CD4-positive, alpha-beta T cell (primary cell): ENCODE measurements at regions not wholly inside any gene's neighbourhood (a gene's known extent, or its start where the extent isn't known, plus 50 kb on each side); places are given as distances from the start of the nearest gene placed in this dataset.

Experiments
- ATAC-seq: fragments of 200-7000 bp; cut with Tn5 transposase; one replicate; pipeline ENCODE4 v1.10.0; 2022; ENCODE audit warnings: mild to moderate bottlenecking; ENCODE audit not compliant: poor library complexity
- CTCF ChIA-PET: fragments of 350-600 bp; sonication (Branson Sonifier 250); formaldehyde crosslinking; loops from one replicate; lab custom pipeline; 2021; ENCODE audit warnings: antibody characterized with exemption, inconsistent platforms; lab: Charles Lee
- POLR2A ChIA-PET: fragments of 350-600 bp; sonication (Branson Sonifier 250); formaldehyde crosslinking; loops from one replicate; lab custom pipeline; 2021; ENCODE audit warnings: antibody characterized with exemption, inconsistent platforms; lab: Charles Lee
- DNase-seq, 14 experiments: peaks; one replicate each; pipeline ENCODE4 v3.0.0-alpha.2; 2013 to 2020; ENCODE audit warnings: mixed read lengths in 2 of 14
- H3K27ac ChIP-seq, 2 donors: one replicate each; pipeline versions ENCODE4 v1.5.1 to v1.7.0; 2013; ENCODE audit warnings: low read length in 2 of 2, low read depth in 1 of 2, mild to moderate bottlenecking in 1 of 2
- H3K27me3 ChIP-seq, 2 experiments: 1 replicate in 1 of 2; 2 replicates in 1 of 2; pipeline versions ENCODE4 v1.6.1 to v1.7.0; 2013; ENCODE audit warnings: low read length in 2 of 2, control low read depth in 1 of 2, mild to moderate bottlenecking in 1 of 2, moderate library complexity in 1 of 2; ENCODE audit not compliant: insufficient read depth in 2 of 2, control insufficient read depth in 1 of 2
- H3K36me3 ChIP-seq: one replicate; pipeline ENCODE4 v1.6.1; 2013; ENCODE audit warnings: low read length, control low read depth; ENCODE audit not compliant: insufficient read depth
- H3K4me1 ChIP-seq: one replicate; pipeline ENCODE4 v1.6.1; 2013; ENCODE audit warnings: low read length, control low read depth; ENCODE audit not compliant: insufficient read depth
- H3K4me3 ChIP-seq: one replicate; pipeline ENCODE4 v1.5.1; 2013; ENCODE audit warnings: mild to moderate bottlenecking, low read length, moderate library complexity
- H3K9me3 ChIP-seq, 2 experiments: 1 replicate in 1 of 2; 2 replicates in 1 of 2; pipeline versions ENCODE4 v1.6.1 to v1.7.0; 2013; ENCODE audit warnings: low read length in 2 of 2, mild to moderate bottlenecking in 2 of 2, control low read depth in 1 of 2, moderate library complexity in 1 of 2; ENCODE audit not compliant: control insufficient read depth in 1 of 2, insufficient read depth in 1 of 2
- H3K27ac Mint-ChIP-seq: one replicate; pipeline ENCODE4 v1.8.0; 2020; ENCODE audit warnings: mixed read lengths
- H3K27me3 Mint-ChIP-seq: one replicate; pipeline ENCODE4 v1.8.0; 2021; ENCODE audit warnings: mixed read lengths
- H3K36me3 Mint-ChIP-seq: one replicate; pipeline ENCODE4 v1.8.0; 2021; ENCODE audit warnings: low read depth, mixed read lengths
- H3K4me1 Mint-ChIP-seq: one replicate; pipeline ENCODE4 v1.8.0; 2021; ENCODE audit warnings: low read depth, mixed read lengths
- H3K4me3 Mint-ChIP-seq: one replicate; pipeline ENCODE4 v1.8.0; 2020; ENCODE audit warnings: mild to moderate bottlenecking, mixed read lengths
- H3K9me3 Mint-ChIP-seq: one replicate; pipeline ENCODE4 v1.8.0; 2020; ENCODE audit warnings: mixed read lengths
- CTCF ChIP-seq: fragments of 200-600 bp; IDR thresholded peaks from one replicate; pipeline ENCODE4 v1.8.0; 2022; ENCODE audit warnings: antibody characterized with exemption, mild to moderate bottlenecking
- intact Hi-C, 2 experiments: fragments of 100-400 bp; cut with DNase I in 1 of 2; cut with micrococcal nuclease in 1 of 2; formaldehyde crosslinking; loops; one replicate each; pipeline versions ENCODE4 v1.15.1 to v1.9.0; 2023 to 2025; cut with DNase I, micrococcal nuclease

GRCh38 chr3:168847291-168847883 lies 751.7 kb upstream of the GOLIM4 start:
- ChIA-PET CTCF (no interaction called here), POLR2A (no interaction called here)
- Mint-ChIP-seq H3K9me3 (peaks cover 2% of the 10 kb centered on the region), H3K4me3 (no peak overlapping the region), H3K27ac (no peak overlapping the region), H3K4me1 (no peaks in the 10 kb centered on the region), H3K36me3 (no peaks in the 10 kb centered on the region), H3K27me3 (peaks cover 10% of the 10 kb centered on the region)
- Histone ChIP-seq H3K4me1 (no peaks in the 10 kb centered on the region), H3K27ac (no peak overlapping the region), H3K27me3 (no peaks in the 10 kb centered on the region), H3K4me3 (no peak overlapping the region), H3K36me3 (no peaks in the 10 kb centered on the region), H3K9me3 (no peaks in the 10 kb centered on the region)
- intact Hi-C loops, result loop anchor here in 1 of 2 experiments (10.0 kb wide), 1 partner anchor 633 kb away; no protein-coding TSS in a partner anchor
- ATAC-seq (no peak), DNase-seq (peak in 2 of 14 experiments; percentile 2 to 5)
- no peak for TF ChIP-seq CTCF

GRCh38 chr3:168844894-168845482 lies 749.3 kb upstream of the GOLIM4 start:
- intact Hi-C loops, result loop anchor here in 1 of 2 experiments (10.0 kb wide), 1 partner anchor 630 kb away; no protein-coding TSS in a partner anchor
- no peaks in the 10 kb centered on the region for H3K9me3 ChIP-seq

GRCh38 chr3:168844472-168844871 lies 748.7 kb upstream of the GOLIM4 start:
- no peak for DNase-seq
- Mint-ChIP-seq H3K4me3 (no peak overlapping the region), H3K9me3 (no peaks in the 10 kb centered on the region), H3K4me1 (no peaks in the 10 kb centered on the region), H3K27me3 (peaks cover 10% of the 10 kb centered on the region), H3K27ac (no peak overlapping the region), H3K36me3 (no peaks in the 10 kb centered on the region)
- ATAC-seq, result no peak
- H3K4me3 ChIP-seq, result no peak overlapping the region
- no peak for TF ChIP-seq CTCF
- CTCF ChIA-PET, result no interaction called here
- no peaks in the 10 kb centered on the region for H3K4me1 ChIP-seq
- H3K27me3 ChIP-seq, result no peaks in the 10 kb centered on the region
- no peaks in the 10 kb centered on the region for H3K36me3 ChIP-seq
- POLR2A ChIA-PET, result no interaction called here
- intact Hi-C loops, result loop anchor here in 1 of 2 experiments (10.0 kb wide), 1 partner anchor 630 kb away; no protein-coding TSS in a partner anchor
- no peaks in the 10 kb centered on the region for H3K9me3 ChIP-seq
- no peak overlapping the region for H3K27ac ChIP-seq

More at GRCh38 chr3:168844894-168845482, 749.3 kb upstream of the GOLIM4 start:
- Mint-ChIP-seq H3K4me1 (no peaks in the 10 kb centered on the region), H3K27ac (no peak overlapping the region), H3K4me3 (no peak overlapping the region), H3K36me3 (no peaks in the 10 kb centered on the region), H3K9me3 (no peaks in the 10 kb centered on the region), H3K27me3 (peaks cover 10% of the 10 kb centered on the region)
- Histone ChIP-seq H3K27ac (no peak overlapping the region), H3K4me1 (no peaks in the 10 kb centered on the region), H3K27me3 (no peaks in the 10 kb centered on the region), H3K36me3 (no peaks in the 10 kb centered on the region), H3K4me3 (no peak overlapping the region)
- no peak for ATAC-seq
- TF ChIP-seq CTCF, result no peak
- ChIA-PET CTCF (no interaction called here), POLR2A (no interaction called here)
- no peak for DNase-seq
